Left hindlimb (tissue), 1 donor: ENCODE measurements at regions not wholly inside any gene's neighbourhood (a gene's known extent, or its start where the extent isn't known, plus 50 kb on each side); places are given as distances from the start of the nearest gene placed in this dataset.

Experiments used
- DNase-seq: peaks from one replicate; pipeline ENCODE4 v3.0.0-alpha.2; 2018

DNA sequence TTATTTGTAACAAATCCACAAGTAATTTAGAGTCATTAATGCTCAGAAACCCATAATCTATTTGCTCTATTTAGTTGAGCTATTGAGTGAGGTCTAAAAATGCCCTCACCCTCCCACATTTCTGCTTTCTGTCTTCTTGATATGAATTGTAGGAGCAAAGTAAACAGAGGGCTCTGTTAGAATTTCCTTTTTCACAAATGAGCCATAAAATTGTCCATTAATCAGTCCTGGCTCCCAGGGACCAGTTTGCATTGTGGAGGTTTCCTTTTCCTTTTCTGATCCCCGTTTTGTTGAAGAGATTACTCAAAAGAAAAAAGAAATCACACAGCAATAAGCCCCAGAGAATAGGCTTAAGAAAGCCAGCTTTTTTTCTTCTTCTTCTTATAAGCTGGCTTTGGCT lies 476.7 kb downstream of the EPHA4 start:
- DNase-seq, result no peak

DNA sequence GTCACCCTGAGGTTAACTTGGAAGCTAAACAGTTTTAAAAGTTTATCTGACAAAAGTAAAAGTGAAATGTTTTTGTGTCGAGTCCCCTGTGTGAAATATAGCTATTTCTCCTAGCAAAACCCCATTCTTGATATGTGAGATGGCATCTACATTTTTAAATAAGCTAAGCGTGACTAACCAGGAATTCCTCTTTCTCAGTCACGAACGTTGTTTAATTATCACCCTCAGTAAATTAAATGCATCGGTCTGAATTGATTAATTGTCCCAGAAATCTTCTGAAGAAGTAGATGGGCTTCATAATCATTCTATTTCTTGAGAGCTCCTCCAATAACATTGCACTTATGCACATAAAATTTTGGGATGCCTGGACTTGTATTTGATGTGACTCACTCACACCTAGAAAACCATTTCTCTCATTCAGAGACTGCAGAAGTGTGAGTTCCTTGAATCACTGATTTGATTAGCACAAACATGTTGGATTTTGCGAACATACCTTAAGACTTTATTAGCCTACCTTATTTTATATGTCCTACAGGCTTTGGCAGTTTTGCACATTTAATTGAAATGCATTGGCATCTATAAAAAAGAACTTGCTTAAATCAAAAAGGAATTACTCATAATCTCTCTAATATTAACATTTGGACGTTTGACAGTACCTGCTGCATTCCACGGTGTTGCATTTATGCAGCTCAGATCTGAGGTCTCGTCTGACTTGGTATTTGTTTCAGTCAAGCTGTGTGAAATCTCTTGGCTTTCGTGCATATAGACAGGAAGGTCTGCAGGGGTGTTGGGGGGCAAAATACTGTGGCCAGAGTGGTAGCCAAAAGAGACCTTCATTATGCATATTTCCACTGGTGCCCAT lies 475.2 kb downstream of the EPHA4 start:
- DNase-seq, result no peak

DNA sequence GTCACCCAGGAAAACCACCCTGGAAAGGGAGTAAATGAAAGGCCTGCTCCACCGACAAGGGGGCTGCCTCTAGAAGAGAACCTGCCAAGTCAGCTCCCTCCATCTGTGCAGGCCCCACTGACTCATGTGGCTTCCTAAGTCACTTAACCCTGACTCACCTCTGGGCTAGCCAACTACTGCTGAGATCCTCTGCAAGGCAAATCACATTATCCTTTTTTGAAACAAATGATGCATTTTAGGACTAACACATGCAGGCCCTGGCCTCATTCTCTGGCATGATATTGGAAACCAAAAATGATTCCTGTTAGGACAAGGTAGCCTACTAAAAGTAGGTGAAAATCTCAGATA lies 474.6 kb downstream of the EPHA4 start:
- DNase-seq, result no peak

DNA sequence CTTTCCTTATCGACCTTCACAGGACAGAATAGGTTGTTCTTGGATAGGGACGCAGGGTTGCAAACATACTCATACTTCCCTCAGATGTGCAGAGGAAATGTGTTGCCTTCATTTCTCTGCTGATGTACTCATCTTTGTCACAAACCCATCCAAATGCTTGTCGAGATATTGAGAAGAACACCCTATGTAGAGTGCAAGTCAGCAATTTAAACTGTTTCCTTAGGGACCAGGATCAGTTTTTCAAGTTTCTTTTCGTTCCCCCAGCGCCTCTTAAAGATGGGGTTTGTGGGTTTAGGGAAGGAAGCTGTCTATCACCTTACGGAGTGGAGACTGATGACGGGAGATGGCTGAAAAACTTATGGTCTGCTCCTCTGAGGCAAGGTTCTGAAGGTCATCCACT lies 474.2 kb downstream of the EPHA4 start:
- DNase-seq, result no peak

DNA sequence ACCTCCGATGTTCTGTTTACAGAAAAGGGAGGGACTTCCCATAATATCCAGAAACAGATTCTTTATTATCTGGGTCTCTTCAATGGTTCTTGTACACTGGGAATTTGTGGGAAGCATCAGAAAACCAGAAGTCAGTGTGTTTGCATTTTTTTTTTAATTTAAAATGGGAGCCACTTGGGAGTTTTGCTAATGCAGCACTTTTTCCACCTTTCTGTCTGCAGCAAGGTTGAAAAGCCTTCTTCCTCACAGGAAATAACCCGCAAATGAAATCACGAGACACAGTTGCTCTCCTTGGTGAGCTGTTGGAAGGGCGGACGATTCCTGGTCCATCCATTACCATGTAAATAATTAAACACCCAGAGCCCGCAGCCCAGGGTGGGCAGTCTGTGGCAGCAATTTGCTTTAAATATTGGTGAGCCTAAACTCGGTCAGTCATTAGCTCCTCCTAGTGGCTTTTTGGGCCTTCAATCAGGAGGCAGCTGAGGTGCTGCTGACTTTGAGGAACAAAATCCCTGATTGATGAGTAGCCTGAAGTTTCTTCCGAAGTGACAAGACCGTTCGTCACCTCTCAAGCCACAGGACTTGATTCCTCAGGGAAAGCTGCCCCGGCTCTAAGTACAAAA lies 471.5 kb downstream of the EPHA4 start:
- no peak for DNase-seq

DNA sequence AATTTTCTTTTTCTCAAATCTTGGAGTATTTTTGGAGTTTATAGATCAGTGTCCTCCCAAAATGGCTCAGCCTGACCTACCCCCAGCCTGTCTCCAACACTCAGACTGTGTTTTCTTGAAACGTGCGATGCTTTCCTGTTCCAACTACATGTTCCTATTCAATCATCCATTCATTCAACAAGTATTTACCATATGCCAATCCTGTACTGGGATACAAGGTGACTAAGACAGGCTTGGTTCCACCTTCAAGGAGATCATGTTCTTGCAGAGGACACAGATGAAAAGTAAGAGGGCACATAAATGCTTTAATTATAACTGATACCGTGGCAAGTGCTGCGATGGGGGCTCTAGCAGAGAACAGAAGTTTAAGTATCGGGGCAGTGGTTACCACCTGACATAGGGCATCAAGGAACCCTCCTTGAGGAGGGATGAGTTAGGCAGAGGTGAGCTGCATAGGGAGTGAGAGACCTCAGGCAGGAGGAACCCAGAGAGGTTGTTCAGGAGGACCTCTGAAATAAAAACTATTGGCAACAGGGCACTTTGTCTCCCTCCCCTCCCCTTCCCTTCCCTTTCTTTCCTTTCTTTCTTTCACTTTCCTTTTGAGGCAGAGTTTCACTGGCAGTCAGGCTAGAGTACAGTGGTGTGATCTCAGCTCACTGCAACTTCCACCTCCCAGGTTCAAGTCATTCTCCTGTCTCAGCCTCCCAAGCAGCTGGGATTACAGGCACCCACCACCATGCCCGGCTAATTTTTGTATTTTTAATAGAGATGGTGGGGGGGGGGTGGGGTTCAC lies 469.0 kb downstream of the EPHA4 start:
- no peak for DNase-seq

DNA sequence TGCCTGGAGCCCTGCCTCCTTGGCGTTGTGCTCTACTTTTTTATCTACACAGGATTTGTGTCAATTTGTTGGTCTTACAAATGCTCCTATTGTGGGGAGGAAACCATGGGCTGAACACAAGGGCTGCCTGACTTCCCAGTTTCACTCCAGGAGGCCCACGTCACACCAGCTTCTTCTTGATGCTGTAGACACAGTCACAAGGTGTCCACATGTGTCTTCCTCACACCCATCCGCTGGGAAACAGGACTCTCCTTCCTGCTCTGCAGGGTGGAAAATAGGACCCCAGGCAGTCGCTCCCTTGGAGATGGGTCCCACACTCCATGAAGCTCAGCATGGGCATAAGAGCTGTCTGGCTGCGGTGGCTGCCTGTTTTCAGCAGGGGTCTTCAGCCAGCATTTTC lies 468.2 kb downstream of the EPHA4 start:
- no peak for DNase-seq

DNA sequence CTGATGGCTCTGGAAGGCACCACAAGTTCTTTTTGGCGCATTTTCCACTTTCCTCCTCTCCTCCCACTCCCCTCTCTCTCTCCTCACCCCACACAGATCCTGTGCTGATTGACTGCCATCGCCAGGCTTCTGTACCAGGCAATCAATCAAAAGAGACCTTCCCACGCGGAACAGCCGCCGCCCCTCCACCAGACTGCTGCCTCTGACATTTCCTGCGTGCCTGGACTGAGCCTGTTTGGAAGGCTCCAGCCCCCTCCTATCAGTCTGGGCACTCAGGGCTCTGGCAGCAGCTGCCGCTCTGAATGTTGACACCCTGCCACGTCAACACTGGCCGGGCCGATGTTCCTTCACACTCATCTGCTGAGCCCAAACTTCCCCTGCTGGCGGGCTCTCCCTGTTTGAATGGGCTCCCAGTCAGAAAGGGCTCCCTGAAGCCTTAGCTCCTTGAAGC lies 467.7 kb downstream of the EPHA4 start:
- DNase-seq, result peak; percentile 84

DNA sequence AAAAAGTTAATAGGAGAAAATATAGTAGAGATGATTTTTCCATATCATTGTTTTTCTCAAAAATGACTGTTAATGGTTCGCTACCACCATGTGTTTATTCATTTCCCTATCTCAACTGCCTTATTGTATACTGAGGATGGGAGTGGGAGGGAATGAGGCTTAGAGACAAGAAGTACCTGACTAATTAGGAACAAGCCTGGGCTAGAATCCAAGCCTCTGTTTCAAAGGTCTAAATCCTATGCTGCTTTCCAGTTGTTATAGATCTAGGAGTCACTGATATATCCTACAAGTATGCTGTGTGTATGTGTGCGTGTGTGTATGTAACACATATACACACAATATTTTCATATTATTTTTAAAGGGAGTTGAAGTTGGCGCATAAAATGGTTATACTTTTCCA lies 465.9 kb downstream of the EPHA4 start:
- no peak for DNase-seq

DNA sequence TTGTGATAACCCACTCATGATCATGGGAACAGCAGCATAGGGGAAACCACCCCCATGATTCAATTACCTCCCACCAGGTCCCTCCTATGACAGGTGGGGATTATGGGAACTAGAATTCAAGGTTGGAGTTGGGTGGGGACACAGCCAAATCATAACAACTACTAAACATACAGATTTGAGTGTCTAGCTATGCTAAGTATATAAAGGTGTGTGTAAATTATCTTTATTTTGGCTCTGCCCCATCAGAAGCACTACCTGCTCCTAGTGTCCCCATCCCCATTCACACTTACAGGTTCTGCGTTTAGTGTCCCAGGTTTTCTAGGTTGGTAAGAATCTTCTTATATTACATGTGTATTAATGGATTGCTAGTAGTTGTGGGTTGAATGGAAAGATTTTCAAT lies 464.7 kb downstream of the EPHA4 start:
- DNase-seq, result no peak

DNA sequence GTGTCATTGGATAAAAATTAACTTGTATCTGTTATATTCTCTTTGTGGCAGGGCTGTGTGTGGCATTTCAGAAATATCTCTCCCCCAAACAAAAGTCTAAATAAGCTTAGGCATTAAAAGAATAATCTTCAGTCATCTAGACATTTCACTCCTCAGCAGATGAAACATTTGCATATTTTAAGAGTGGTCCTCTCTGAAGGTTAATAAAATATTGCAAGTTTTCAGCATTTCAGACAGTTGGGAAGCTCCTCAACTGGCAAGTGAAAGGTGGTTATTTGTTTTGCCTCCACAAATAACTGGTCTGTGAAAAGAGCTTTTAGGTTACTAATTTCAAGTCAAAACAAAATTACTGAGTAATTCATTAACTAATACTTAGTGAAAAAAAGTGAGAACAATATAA lies 462.6 kb downstream of the EPHA4 start:
- no peak for DNase-seq

DNA sequence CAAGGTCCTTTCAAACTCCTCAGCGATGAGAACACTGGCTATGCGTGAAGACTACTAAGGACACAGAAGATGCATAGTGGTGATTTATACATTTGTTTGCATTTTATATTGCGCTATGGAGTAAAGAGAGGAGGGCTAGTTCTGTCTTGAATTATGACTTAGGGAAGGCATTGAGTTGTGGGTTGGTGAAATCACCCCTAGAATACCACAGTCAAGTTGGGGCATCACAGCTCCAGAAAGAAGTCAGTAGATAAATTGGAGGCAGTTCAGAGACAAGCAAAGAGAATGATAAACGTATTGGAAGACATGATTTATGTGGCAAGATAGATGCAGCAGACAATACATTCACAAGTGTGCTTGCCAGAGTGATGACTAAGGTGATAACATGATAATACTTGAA lies 460.4 kb downstream of the EPHA4 start:
- no peak for DNase-seq

DNA sequence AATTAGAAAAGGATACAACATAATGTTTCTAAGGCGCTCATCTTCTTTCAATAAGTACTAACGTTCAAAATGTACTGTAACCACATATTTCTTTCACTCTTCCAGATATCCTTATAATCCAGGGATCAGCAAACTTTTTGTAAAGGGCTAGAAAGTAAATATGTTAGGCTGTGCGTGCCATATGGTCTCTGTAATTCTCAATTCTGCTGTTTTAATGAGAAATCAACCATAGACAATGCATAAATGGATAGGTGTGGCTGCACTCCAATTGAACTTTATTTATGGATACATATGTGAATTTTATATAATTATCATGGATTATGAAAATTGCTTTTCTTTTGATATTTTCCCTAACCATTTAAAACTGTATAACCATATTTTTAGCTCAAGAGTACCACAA lies 459.4 kb downstream of the EPHA4 start:
- no peak for DNase-seq

DNA sequence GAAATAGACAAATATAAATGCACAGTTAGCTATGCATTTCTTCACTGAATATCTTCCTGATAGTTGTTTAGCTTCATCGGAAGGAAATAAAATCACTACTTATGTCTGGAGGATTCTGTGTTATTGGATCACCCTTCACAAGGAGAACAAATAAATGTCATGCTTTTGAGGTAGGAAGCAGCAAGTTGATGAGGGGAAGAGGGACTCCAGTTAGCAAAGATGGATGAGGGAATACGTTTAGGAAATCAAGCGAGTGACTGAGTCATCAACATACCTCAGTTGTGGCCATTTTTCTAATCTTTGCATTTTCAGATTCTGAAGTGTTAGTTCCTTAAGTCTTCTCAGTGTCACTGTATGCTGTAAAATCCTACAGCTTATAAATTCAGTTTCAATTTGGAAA lies 456.2 kb downstream of the EPHA4 start:
- DNase-seq, result no peak

DNA sequence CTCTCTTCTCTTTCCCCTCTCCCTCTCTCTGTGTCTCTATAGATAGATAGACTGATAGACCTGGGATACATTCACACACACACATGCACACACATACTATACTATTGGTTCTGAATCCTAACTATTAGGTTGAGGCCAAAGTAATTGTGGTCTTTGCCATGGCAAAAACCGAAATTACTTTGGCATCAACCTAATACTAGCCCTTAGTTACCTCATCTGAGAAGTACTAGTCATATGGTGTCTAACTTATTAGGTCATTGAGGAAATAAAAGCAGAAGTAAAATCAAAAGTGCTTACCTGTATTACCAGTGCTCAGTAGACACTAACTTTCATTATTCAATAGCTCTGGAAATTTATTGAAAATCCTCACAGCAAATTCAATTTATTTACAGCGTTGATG lies 451.5 kb downstream of the EPHA4 start:
- no peak for DNase-seq

DNA sequence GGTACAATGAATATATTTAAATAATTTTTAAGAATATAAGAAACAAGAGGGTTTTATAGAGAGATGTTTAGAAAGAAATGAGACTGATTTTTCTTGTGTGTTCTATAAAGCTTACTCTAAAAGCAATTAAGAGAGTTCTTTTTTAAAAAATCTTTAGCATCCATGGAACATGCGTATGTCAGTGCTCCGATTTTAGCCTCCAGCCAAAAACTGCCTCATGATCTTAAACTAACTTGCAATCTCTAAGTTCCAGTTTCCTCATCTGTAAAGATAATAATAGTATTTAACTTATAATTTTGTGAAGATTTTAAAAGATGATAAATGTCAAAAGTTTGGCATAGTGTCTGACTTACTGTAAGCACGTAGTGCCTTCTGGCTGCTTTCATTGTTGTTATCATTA lies 448.7 kb downstream of the EPHA4 start:
- DNase-seq, result no peak

DNA sequence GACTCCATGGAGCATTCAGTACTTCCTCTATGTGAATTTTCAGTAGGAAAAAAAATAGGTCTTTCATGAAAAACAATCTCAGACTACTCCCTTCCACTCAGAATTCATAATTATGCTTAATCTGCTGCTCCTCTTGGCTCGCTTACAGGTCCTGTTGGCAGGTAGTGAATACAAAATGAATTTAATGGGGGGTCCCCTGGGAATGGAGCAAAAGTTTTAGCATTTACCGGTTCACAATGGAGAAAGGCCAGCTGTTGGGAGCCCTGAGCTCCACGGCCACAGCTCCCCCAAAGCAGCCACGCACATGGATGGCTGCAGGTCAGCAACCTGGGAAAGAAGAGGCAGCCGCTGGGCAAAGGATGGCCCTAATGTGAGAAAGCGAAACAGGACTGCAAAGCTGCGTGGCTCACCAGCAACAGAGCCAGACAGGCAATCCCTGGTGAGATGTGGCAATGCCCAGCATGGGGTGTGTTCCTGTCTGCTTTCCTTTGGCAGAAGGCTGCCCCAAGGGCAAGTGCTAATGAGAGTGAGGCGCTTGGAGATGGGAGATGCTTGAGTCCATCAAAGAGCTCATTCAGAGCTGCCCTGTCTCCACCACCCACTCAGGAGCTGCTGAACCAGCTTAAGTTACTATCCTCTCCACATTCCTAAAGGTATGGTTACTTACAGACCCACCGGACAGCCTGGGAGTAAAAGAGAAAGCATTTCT lies 447.4 kb downstream of the EPHA4 start:
- DNase-seq, result no peak

DNA sequence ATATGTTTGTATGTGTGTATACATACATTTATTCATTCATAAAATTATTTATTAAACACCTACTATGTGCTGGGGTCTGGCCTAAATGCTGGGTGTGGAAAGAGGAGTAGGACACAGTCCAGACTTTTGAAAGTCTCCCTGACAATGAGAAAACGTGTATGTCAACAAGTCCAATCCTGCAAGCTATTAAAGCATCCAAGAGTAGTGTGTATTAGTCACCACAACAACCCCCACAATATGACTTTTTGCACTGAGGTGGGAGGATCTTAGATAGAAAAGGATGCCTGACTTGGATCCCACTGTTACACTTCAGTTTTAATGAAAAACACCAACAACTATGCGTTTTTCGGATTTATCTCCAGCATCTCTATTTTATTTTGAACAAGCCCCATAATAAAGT lies 446.4 kb downstream of the EPHA4 start:
- DNase-seq, result no peak

DNA sequence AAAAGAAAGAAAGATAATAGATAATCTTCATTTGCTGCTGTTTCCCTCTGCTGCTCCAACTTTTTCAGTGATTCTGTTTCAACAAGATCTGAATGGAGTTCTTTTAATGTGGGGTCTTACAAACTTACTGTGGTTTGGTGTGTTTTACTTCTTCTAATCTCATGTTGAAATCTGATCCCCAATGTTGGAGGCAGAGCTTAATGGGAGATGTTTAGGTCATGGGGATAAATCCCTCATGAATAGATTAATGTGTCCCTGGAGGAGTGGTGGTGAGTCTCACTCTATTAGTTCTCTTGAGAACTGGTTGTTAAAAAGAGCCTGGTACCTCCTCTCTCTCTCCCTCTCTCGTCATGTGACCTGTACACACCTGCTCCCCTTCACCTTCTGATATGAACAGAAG lies 442.4 kb downstream of the EPHA4 start:
- DNase-seq, result no peak

DNA sequence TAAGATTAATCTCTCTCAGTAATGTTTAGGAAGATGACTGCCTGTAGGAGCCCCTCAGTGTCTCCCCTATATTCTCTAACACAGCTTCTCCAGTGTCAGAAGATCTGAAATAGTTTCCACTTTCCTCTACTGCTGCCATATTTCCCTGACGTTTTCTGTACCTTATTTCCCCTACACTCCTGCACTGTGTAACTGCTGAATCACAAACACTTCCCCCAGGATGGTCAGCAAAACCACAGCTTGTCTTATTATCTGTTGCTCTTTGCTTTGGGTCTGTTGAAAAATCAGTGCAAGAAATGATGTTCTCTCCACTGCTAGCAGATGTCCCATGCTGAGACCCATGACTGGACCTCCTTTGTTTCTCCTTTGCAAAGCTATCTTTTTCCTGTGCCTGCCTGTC lies 441.7 kb downstream of the EPHA4 start:
- DNase-seq, result no peak

DNA sequence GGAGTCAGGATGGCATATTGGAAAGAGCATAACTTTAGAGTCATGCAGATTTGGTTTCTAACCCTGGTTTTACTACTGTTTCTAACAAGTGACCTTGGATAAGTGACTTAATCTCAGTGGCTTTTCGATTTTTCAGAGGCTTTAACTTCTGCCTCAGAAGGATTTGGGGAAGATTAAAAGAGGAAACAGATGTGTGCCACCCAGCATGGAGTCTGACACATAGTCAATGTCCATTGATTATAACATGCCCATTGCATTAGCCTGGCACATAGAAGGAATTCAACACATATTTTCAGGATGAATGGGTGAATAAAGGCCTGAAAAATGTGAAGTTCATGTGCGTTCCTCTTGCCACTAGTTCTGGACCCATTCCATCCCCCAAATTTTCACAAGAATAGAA lies 438.2 kb downstream of the EPHA4 start:
- DNase-seq, result no peak

DNA sequence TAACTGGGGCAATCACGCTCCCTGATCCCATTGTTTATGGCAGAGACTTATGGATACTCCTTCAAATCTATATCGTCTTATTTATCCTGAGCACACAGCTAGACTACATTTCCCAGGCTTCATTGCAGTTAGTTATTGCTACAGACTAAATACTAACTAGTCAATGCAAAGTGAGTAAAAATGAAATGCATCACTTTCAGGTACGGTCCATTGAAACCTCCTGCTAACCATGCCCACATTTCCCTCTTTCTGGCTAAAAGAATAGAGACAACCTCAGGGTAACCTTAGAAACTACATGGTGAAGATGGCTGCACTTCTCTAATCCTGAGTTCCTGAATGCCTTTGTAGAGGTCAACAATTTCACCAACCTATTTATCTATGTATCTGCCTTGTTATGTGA lies 437.4 kb downstream of the EPHA4 start:
- no peak for DNase-seq

DNA sequence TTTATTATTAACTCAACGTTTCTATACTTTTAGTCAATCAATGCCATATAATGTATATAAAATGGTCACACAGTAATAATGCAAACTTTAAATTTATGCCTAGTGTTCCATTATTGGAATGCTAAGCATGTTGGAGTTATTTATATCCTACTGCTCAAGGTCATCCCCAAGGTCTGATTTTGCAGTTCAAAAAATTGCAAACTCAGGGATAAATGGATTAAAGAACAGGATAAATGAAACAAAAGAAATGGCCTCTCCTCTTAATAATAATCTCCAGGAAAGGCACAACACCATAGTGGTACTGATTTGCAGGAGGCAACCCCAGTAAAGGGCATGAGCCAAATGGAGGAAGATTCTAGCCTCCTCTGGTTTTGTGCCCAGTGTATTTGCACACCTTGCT lies 436.4 kb downstream of the EPHA4 start:
- no peak for DNase-seq
